Prostate gland (tissue), 2 donors: ENCODE measurements at regions not wholly inside any gene's neighbourhood (a gene's known extent, or its start where the extent isn't known, plus 50 kb on each side); places are given as distances from the start of the nearest gene placed in this dataset.

Source experiments
- CTCF ChIP-seq, 4 experiments: fragments of 200-600 bp in 2 of 4; fragments of 450-650 bp in 2 of 4; sonication (generic) in 2 of 4; IDR thresholded peaks; 1 replicate in 3 of 4; 2 replicates in 1 of 4; pipeline ENCODE4 v1.5.1; 2016 to 2019; ENCODE audit warnings: antibody characterized with exemption in 4 of 4, mild to moderate bottlenecking in 2 of 4, moderate library complexity in 2 of 4
- POLR2A ChIP-seq: fragments of 450-650 bp; IDR thresholded peaks from one replicate; pipeline ENCODE4 v1.6.1; 2016; ENCODE audit warnings: antibody characterized with exemption, mild to moderate bottlenecking
- POLR2AphosphoS5 ChIP-seq: sonication (generic); formaldehyde crosslinking; IDR thresholded peaks from one replicate; pipeline ENCODE4 v1.6.1; 2017; ENCODE audit warnings: antibody characterized with exemption

DNA sequence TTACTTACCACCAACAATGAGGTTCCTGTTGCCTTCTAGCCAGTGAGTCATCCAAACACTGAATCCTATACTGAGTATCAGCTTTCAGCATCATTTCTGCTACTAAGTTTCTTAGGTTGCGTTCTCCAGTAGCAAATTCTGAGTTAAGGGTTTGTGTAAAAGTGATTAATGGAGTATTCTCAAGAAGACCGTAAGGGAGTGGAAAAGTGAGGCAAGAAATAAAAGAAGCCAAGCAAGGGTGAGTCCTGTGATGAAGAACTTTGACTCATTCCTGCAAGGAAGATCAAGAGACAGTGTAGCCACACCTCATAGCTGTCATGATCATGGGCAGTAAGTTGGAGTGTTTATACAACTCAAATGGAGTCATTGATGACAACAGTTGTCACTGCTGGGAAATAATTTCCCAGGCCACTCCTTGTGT, 446.2 kb downstream of the RAPGEF2 start:
- no peak for TF ChIP-seq POLR2A
- TF ChIP-seq CTCF (IDR thresholded peaks at IDR 0.05), result no peak
- TF ChIP-seq POLR2AphosphoS5, result no peak
